ENCODE measurements at regions not wholly inside any gene's neighbourhood (a gene's known extent, or its start where the extent isn't known, plus 50 kb on each side); places are given as distances from the start of the nearest gene placed in this dataset.

DNA sequence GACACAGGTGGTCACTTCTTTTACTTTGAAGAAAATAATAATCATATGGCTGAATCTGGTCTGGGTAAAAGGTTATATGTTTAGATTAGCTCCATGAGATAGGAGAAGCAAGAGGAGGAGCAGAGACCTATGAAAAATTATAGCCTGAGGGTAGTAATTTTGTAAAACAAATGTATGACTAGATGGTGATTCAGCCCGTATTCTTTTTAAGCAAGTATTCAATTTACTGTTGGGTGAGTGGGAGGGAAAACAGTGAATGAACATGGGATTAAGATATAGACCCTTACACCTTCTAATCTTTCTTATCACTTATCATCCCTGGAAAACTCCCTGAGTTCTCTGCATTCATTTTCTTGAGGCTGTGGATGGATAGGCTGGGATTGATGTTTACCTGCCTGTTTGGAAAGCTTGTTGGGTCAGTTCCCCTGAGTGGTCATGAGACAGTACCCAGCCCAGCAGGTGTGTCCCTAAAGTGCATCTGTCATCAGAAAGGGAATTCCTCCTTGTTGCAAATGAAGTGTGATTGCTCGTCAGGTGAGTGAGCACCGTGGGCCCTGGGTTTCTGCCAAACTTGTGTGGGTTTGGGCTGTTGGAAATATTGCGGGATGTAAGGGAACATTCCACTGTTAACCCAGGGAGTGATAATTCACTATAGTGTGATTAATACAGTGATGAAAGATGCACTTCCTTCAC is 101.2 kb upstream of the GDNF start:
- Histone ChIP-seq H3K36me3 (replicated peaks in 1 of 2; ENCODE audit: insufficient read depth in 1 of 2, low read depth in 2 of 2) (no peaks in the 10 kb centered on the region), H3K4me1 (no peaks in the 10 kb centered on the region), H3K27ac (no peak overlapping the region), H3K4me3 (no peak overlapping the region), H3K27me3 (no peaks in the 10 kb centered on the region), H3K9me3 (peaks cover 0 to 6% (median 0%) of the 10 kb centered on the region in 3 donors)
- intact Hi-C loops (cut with DNase I): no loop called here
- DNase-seq (no peak), ATAC-seq (no peak)
- TF ChIP-seq POLR2A (IDR thresholded peaks at IDR 0.05) (no peak), CTCF (IDR thresholded peaks at IDR 0.05) (no peak)
- 47 to 55% methylated on average over 4 of the region's 4 CpGs for WGBS, 2 donors

GRCh38 chr5:37938861-37939260 is 99.0 kb upstream of the GDNF start:
- Histone ChIP-seq H3K9me3 (peaks cover 0 to 6% (median 0%) of the 10 kb centered on the region in 3 donors), H3K4me3 (no peak overlapping the region), H3K4me1 (no peaks in the 10 kb centered on the region), H3K36me3 (replicated peaks in 1 of 2; ENCODE audit: insufficient read depth in 1 of 2, low read depth in 2 of 2) (no peaks in the 10 kb centered on the region), H3K27ac (no peak overlapping the region), H3K27me3 (no peaks in the 10 kb centered on the region)
- intact Hi-C loops (cut with DNase I): no loop called here
- TF ChIP-seq CTCF (IDR thresholded peaks at IDR 0.05) (no peak), POLR2A (IDR thresholded peaks at IDR 0.05) (no peak)
- DNase-seq: no peak
- 88 to 100% methylated on average over 2 of the region's 2 CpGs for WGBS, 2 donors
- no peak for ATAC-seq

DNA sequence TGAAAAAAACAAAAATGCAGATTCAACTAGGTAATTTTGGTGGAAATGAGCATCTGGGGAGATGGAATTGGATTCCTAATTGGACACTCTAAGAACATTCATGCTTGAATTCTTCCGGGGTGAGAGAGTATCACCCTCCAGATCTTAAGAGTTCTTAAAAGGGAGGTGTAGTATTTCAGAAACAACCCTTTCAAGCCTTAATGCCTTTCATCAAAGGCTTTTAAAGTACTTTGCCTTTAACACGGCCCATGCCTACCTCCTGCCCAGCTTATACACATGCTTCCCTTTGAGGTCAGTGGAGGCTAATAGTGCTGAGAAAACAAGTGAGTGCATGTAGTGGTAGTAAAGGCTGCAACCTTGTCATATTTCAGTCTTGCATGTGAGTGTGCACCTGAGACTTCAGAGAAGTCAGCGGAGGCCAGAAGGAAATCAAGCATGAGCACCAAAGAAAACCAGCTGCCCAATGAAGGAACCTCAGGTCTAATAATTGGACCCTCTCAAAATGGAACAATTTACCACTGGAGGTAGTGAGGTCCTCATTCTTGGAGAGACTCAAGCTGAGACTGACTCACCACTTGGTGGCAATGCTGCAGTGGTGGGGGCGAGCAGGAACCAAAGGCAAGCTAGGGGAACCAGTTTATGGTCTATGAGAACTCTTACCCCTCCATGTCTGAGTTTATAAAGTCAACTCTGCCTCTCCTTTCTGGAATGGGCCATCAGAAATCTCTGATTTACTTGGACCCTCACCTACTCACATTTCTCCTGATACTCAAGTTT is 98.4 kb upstream of the GDNF start:
- Histone ChIP-seq H3K4me3 (no peak overlapping the region), H3K27me3 (no peaks in the 10 kb centered on the region), H3K9me3 (peaks cover 0 to 6% (median 0%) of the 10 kb centered on the region in 3 donors), H3K27ac (no peak overlapping the region), H3K4me1 (no peaks in the 10 kb centered on the region), H3K36me3 (replicated peaks in 1 of 2; ENCODE audit: insufficient read depth in 1 of 2, low read depth in 2 of 2) (no peaks in the 10 kb centered on the region)
- WGBS, 2 donors: 50 to 71% methylated on average over 4 of the region's 4 CpGs
- DNase-seq: no peak
- no peak for ATAC-seq
- intact Hi-C loops (cut with DNase I): no loop called here
- no peak for TF ChIP-seq POLR2A (IDR thresholded peaks at IDR 0.05)
- no peak for TF ChIP-seq CTCF (IDR thresholded peaks at IDR 0.05)

GRCh38 chr5:37936091-37936490 is 96.2 kb upstream of the GDNF start:
- TF ChIP-seq CTCF (IDR thresholded peaks at IDR 0.05) (no peak), POLR2A (IDR thresholded peaks at IDR 0.05) (no peak)
- Histone ChIP-seq H3K9me3 (peaks cover 0 to 6% (median 0%) of the 10 kb centered on the region in 3 donors), H3K27ac (no peak overlapping the region), H3K4me3 (no peak overlapping the region), H3K36me3 (replicated peaks in 1 of 2; ENCODE audit: insufficient read depth in 1 of 2, low read depth in 2 of 2) (no peaks in the 10 kb centered on the region), H3K4me1 (no peaks in the 10 kb centered on the region), H3K27me3 (no peaks in the 10 kb centered on the region)
- ATAC-seq: no peak
- no peak for DNase-seq
- intact Hi-C loops (cut with DNase I): no loop called here
- 30 to 41% methylated on average over 5 of the region's 5 CpGs for WGBS, 2 donors

Measured in body of pancreas (tissue), 4 donors.